VCaP (cell line): ENCODE measurements at regions not wholly inside any gene's neighbourhood (a gene's known extent, or its start where the extent isn't known, plus 50 kb on each side); places are given as distances from the start of the nearest gene placed in this dataset.

Source experiments
- H3K27ac ChIP-seq: fragments of 450-650 bp; 2 replicates; pipeline ENCODE4 v1.5.1; 2017
- TF ChIP-seq, protein P1 (sequence below): fragments of 450-650 bp; conservative IDR thresholded peaks from 2 replicates; pipeline ENCODE4 v1.5.1; 2017; ENCODE audit warnings: mild to moderate bottlenecking, moderate library complexity

DNA sequence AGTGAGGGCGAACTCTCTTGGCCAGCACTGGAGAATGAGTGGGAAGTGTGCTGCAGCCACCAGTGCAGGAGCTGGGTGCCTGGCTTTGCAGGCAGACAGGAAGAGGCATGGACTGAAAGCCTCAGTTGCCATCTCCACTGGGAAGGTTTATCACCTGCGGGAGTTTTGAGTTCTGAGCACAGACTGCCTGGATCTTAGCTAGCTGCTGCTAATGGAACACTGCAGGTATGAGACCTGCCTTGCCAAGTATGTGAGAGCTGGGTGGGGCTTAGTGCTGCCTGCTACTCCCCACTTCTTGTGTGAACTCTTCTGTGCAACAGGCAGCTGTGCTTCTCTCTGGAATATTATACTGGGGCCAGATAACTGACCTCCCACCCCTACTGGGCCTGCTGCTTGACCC, 424.1 kb downstream of the TLR4 start:
- H3K27ac ChIP-seq = no peak overlapping the region
- TF ChIP-seq, protein P1, sequence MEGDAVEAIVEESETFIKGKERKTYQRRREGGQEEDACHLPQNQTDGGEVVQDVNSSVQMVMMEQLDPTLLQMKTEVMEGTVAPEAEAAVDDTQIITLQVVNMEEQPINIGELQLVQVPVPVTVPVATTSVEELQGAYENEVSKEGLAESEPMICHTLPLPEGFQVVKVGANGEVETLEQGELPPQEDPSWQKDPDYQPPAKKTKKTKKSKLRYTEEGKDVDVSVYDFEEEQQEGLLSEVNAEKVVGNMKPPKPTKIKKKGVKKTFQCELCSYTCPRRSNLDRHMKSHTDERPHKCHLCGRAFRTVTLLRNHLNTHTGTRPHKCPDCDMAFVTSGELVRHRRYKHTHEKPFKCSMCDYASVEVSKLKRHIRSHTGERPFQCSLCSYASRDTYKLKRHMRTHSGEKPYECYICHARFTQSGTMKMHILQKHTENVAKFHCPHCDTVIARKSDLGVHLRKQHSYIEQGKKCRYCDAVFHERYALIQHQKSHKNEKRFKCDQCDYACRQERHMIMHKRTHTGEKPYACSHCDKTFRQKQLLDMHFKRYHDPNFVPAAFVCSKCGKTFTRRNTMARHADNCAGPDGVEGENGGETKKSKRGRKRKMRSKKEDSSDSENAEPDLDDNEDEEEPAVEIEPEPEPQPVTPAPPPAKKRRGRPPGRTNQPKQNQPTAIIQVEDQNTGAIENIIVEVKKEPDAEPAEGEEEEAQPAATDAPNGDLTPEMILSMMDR = no peak

DNA sequence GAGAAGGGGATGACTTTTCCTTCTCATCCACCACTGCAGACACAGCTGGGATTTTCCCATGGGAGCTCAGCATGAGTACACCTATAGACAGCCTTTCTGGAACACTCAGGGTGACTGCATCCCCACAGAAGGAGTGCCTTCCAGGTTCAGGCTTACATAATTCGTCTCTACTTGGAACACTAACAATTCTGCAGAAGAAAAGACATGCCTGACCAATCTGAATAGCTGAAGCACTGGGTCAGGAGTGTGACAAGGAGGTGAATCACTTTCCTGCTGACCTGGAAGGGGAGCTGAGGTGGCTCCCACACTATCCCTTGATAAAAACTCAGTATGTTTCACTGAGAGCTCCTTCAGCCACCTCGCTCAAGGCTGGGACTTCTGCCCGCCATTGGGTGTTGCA, 425.3 kb downstream of the TLR4 start:
- H3K27ac ChIP-seq = no peak overlapping the region
- TF ChIP-seq, protein P1 = no peak

DNA sequence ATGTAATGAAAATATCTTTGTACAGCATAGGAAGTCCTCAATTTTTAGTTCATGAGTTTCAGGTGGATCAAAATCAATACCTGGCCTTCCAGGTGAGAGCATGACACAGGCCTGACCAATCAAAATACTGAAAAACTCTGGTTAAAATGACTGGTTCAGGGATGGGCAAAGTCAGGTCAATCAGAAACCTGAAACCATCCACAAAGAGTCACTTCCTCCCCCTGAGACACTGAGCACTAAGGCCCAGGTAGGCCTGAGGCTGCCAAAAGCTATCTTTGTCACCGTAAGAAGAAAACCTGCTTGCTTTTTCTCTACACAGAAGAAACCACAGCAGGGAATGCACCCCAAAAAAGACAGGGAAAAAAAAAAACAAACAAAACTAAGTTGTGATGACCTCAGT, 444.8 kb downstream of the TLR4 start:
- TF ChIP-seq, protein P1 = no peak
- no peak overlapping the region for H3K27ac ChIP-seq

DNA sequence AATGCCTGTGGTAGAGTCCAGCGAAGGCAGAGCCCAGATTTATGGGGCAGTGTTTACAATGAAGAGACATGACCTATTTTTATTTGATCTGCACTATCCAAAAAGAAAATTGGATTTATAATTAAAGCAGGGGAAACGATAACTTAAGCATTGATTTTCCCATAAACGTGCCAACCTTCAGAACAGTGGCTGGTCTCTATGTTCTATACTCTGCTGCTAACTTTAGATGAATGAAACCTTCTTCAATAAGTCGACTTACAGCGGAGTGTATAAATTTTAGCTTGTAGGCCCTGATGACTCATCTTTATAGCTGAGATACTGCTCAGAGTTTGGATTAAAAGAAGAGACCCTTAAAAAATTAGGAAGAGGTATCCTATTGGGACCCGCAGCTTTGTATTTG, 452.6 kb downstream of the TLR4 start:
- TF ChIP-seq, protein P1 = no peak
- no peak overlapping the region for H3K27ac ChIP-seq

GRCh38 chr9:118162716-118163115, 458.5 kb downstream of the TLR4 start:
- H3K27ac ChIP-seq = no peak overlapping the region
- TF ChIP-seq, protein P1 = no peak

DNA sequence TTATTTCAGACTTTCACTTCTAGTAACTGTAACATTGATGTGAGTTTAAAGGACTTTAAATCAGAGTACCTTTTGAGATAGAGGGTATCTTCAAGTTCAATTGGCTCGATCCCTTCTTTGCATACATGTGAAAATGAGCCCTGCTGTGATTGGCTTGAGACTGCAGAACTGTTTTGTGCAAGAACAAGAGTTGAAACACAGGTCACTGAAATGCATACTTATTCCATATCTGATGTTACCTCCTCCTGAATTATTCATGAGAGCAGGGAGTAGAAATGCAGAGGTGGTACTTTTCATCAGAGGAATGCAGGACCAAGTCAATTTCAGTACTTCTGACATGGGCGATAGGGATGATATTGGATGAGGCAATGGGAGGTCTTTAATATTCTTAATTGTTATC, 459.5 kb downstream of the TLR4 start:
- H3K27ac ChIP-seq = no peak overlapping the region
- TF ChIP-seq, protein P1 = no peak

- no peak overlapping the region for H3K27ac ChIP-seq
- TF ChIP-seq, protein P1 = no peak
Observed at GRCh38 chr9:118165451-118165850, 461.2 kb downstream of the TLR4 start.
